ENCODE measurements at regions not wholly inside any gene's neighbourhood (a gene's known extent, or its start where the extent isn't known, plus 50 kb on each side); places are given as distances from the start of the nearest gene placed in this dataset.

DNA sequence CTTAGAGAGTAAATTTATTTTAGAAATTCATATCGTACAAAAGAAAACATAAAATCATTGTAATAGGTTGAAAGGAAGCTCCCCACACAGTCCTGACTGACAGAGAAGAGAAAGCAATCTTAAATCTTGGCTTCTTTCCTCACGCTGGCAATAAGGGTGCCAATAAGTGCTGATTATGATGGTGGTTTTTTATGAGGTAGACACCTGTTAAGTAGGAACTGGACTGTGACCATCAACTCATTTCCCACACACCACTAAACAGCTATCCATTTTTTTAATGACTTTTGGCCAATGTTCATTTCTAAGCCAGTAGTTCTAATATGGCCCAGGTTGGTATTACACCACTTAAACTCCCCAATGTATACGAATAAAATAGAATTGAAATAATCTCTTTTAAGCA is 893.5 kb upstream of the NUDT12 start:
- TF ChIP-seq GATA3 (IDR thresholded peaks at IDR 0.05; ENCODE audit: low read depth, low read length) (no peak), GATA2 (IDR thresholded peaks at IDR 0.05; ENCODE audit: low read depth, low read length) (no peak)
